ENCODE measurements at regions not wholly inside any gene's neighbourhood (a gene's known extent, or its start where the extent isn't known, plus 50 kb on each side); places are given as distances from the start of the nearest gene placed in this dataset.

DNA sequence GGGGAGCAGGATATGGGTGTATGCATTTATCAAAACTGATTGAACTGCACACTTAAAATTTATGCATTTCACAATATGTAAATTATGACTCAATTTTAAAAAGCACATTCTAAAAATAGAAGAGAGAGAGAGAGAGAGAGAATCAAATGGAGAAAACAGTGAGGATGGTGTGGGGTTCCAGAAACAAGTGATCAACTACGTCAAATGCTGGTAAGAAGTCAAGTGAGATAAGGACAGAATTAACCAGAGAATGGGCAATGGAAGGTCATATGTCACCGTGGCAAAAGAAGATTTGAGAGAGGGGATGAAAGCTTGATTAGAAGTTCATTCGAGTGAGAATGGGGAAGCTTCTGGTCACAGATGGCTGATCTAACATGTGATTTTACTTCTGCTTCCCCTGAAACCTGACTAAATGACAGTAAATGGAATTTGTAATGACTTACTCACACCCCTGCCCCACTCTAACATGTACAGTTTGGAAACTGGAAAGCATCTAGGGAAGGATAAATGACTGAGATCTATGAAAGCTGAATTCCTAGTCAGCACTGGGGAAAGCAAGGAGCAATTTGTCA lies 276.5 kb upstream of the AMIGO2 start:
- no peak for TF ChIP-seq CTCF (IDR thresholded peaks at IDR 0.05; ENCODE audit: low read depth, low read length)

DNA sequence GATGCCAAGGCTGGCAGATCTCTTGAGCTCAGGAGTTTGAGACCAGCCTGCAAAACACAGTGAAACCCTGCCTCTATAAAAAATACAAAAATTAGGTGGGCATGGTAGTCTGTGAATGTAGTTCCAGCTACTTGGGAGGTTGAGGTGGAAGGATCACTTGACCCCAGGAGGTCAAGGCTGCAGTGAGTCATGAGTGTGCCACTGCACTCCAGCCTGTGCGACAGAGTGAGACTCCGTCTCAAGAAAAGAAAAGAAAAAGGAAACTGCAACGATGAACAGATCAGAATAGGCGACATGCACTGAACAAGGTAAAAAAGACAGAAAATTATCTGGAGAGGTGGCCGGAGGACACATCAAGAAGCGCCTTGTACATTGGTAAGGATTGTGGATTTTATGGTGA lies 273.7 kb upstream of the AMIGO2 start:
- DNase-seq (ENCODE audit: extremely low read depth, low read depth) = no peak
- no peak for TF ChIP-seq CTCF (IDR thresholded peaks at IDR 0.05; ENCODE audit: low read depth, low read length)

More for the DNA sequence above, 276.5 kb upstream of the AMIGO2 start:
- no peak for DNase-seq (ENCODE audit: extremely low read depth, low read depth)

GRCh38 chr12:47352067-47352466 lies 272.3 kb upstream of the AMIGO2 start:
- no peak for TF ChIP-seq CTCF (IDR thresholded peaks at IDR 0.05; ENCODE audit: low read depth, low read length)
- no peak for DNase-seq (ENCODE audit: extremely low read depth, low read depth)

DNA sequence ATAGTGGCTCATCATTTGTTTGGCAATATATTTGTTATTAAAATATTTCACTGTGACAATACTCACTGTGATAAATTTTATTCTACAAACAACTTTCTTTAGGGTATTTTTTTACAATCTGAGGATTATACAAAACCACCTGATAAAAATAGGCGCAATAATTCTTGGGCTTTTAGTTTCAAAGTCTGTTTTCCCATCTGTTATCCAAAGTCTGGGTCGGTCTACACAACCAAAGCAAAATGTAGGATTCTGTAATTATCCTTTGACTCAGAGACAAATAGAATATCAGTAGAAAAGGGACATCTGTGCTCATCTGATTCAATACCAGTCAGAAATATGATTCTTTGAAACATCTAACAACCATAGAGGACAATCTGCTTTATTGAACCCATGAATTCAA lies 271.8 kb upstream of the AMIGO2 start:
- no peak for DNase-seq (ENCODE audit: extremely low read depth, low read depth)
- no peak for TF ChIP-seq CTCF (IDR thresholded peaks at IDR 0.05; ENCODE audit: low read depth, low read length)

DNA sequence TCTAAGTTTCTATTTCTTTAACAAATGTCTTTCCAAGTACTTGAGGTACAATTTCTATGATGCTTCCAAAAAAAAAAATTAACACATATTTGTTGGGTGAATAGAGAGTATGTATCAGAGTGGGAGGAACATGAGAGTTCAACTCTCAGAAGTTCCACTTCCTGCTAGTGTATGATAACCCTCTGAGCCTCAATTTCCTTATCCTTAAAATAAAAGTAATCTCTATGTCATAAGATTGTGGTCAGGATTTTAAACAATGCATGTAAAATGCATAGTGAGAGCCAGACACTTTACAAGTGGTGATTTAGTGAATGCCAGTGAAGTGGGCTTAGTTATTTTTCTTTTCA lies 270.3 kb upstream of the AMIGO2 start:
- no peak for TF ChIP-seq CTCF (IDR thresholded peaks at IDR 0.05; ENCODE audit: low read depth, low read length)
- DNase-seq (ENCODE audit: extremely low read depth, low read depth) = no peak

DNA sequence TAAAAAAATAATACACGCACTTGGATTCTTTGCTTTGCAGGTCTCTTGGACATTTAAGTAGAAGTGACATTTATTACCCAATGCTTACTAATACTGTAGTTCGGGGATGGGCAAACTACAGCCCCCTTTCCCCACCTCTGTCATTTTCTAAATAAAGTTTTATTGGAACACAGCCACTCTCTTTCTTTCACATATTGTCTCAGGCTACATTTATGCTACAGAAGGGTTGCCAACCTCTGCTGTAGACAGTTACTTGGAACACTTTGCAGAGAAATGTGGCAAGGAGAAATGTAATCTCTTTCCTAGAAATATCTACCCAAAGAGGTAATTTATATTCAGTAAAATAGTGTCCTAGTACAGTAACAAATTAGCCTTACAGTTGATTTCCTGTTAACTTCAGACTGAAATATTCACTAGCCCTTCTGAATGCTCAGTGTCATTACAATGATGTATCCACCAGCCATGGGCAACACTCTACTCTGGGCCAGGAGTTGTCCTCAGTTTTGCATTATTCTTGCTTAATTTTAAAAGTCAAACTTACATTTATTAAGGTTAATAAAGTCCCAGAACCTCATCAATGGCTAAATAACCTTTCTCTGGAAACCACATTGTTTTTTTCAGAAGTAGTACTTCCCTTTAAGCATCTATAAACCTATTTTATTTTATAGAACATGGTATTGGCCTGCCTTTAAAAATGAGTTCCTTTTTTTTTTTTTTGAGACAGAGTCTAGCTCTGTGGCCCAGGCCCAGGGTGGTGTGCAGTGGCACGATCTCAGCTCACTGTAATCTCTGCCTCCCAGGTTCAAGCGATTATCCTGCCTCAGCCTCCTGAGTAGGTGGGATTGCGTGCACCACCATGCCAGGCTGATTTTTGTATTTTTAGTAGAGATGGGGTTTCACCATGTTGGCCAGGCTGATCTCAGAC lies 269.6 kb upstream of the AMIGO2 start:
- TF ChIP-seq CTCF (IDR thresholded peaks at IDR 0.05; ENCODE audit: low read depth, low read length) = no peak
- DNase-seq (ENCODE audit: extremely low read depth, low read depth) = no peak

DNA sequence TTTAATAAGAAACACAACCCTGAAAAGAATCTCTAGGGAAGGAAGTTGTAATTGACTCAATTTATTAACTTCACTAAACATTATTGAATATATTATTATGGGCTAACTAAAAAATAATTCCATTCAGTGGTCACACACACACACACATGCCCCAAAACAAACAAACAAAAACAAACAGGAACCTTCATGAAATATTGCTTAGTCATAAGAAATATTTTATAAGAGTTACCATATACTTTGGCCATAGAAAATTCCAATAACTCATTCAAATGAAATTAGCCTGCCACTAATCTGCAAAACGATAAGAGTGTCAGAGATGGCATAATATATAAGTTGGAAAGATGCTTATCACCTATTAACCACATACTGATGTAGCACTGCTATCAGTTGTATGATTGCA lies 268.4 kb upstream of the AMIGO2 start:
- DNase-seq (ENCODE audit: extremely low read depth, low read depth) = no peak
- no peak for TF ChIP-seq CTCF (IDR thresholded peaks at IDR 0.05; ENCODE audit: low read depth, low read length)

Data from AG09319 (cell line).